H9 (cell line): ENCODE measurements at regions not wholly inside any gene's neighbourhood (a gene's known extent, or its start where the extent isn't known, plus 50 kb on each side); places are given as distances from the start of the nearest gene placed in this dataset.

Source experiments
- DNase-seq: peaks from one replicate; pipeline ENCODE4 v3.0.0-alpha.2; 2017
- H2AFZ ChIP-seq: one replicate; pipeline ENCODE4 v1.6.1; 2013; ENCODE audit warnings: mild to moderate bottlenecking, low read length, control low read depth, moderate library complexity
- H2AK5ac ChIP-seq: 2 replicates; pipeline ENCODE4 v1.6.1; 2013; ENCODE audit warnings: low read length, control low read depth, mixed read lengths; ENCODE audit not compliant: insufficient read length
- H2BK120ac ChIP-seq: one replicate; pipeline ENCODE4 v1.6.1; 2013; ENCODE audit warnings: low read depth, mild to moderate bottlenecking, low read length, control low read depth, inconsistent platforms; ENCODE audit not compliant: poor library complexity, severe bottlenecking
- H2BK12ac ChIP-seq: 2 replicates; pipeline ENCODE4 v1.6.1; 2013; ENCODE audit warnings: low read length, control low read depth, mixed read lengths, low read depth; ENCODE audit not compliant: insufficient read length
- H2BK15ac ChIP-seq: 2 replicates; pipeline ENCODE4 v1.6.1; 2013; ENCODE audit warnings: low read depth, low read length, control low read depth
- H2BK20ac ChIP-seq: one replicate; pipeline ENCODE4 v1.6.1; 2013; ENCODE audit warnings: low read depth, mild to moderate bottlenecking, low read length, control low read depth, inconsistent platforms; ENCODE audit not compliant: poor library complexity, severe bottlenecking
- H2BK5ac ChIP-seq: 2 replicates; pipeline ENCODE4 v1.6.1; 2013; ENCODE audit warnings: low read length, control low read depth, mixed read lengths; ENCODE audit not compliant: insufficient read length
- H3K14ac ChIP-seq: 2 replicates; pipeline ENCODE4 v1.6.1; 2013; ENCODE audit warnings: low read length, control low read depth; ENCODE audit not compliant: insufficient read depth
- H3K18ac ChIP-seq: 2 replicates; pipeline ENCODE4 v1.6.1; 2013; ENCODE audit warnings: low read depth, mild to moderate bottlenecking, mixed read lengths, low read length, control low read depth; ENCODE audit not compliant: insufficient read length
- H3K23ac ChIP-seq: 2 replicates; pipeline ENCODE4 v1.6.1; 2013; ENCODE audit warnings: low read length, control low read depth, mixed read lengths, low read depth; ENCODE audit not compliant: insufficient read length
- H3K23me2 ChIP-seq: 2 replicates; pipeline ENCODE4 v1.6.1; 2013; ENCODE audit warnings: low read depth, mild to moderate bottlenecking, mixed read lengths, low read length, control low read depth; ENCODE audit not compliant: insufficient read length, poor library complexity, severe bottlenecking
- H3K27ac ChIP-seq: 2 replicates; pipeline ENCODE4 v1.5.1; 2013; ENCODE audit warnings: low read length, control low read depth, mixed read lengths, low read depth; ENCODE audit not compliant: insufficient read length
- H3K27me3 ChIP-seq: 2 replicates; pipeline ENCODE4 v1.6.1; 2013; ENCODE audit warnings: low read length, control low read depth, inconsistent platforms; ENCODE audit not compliant: insufficient read depth
- H3K4ac ChIP-seq: 2 replicates; pipeline ENCODE4 v1.6.1; 2013; ENCODE audit warnings: low read depth, mild to moderate bottlenecking, control low read depth, inconsistent platforms, low read length, moderate library complexity
- H3K4me1 ChIP-seq: 2 replicates; pipeline ENCODE4 v1.6.1; 2013; ENCODE audit warnings: low read length, control low read depth, inconsistent platforms; ENCODE audit not compliant: insufficient read depth
- H3K4me2 ChIP-seq: 2 replicates; pipeline ENCODE4 v1.6.1; 2013; ENCODE audit warnings: low read length, control low read depth, mixed read lengths; ENCODE audit not compliant: insufficient read length, insufficient read depth
- H3K56ac ChIP-seq: 2 replicates; pipeline ENCODE4 v1.6.1; 2013; ENCODE audit warnings: low read depth, mild to moderate bottlenecking, mixed read lengths, low read length, control low read depth; ENCODE audit not compliant: insufficient read length
- H3K79me1 ChIP-seq: 2 replicates; pipeline ENCODE4 v1.6.1; 2013; ENCODE audit warnings: low read depth, mild to moderate bottlenecking, moderate library complexity, low read length, control low read depth, inconsistent platforms; ENCODE audit not compliant: insufficient read depth, poor library complexity, severe bottlenecking
- H3K79me2 ChIP-seq: 2 replicates; pipeline ENCODE4 v1.6.1; 2013; ENCODE audit warnings: low read length, control low read depth, inconsistent platforms; ENCODE audit not compliant: insufficient read depth
- H3K9ac ChIP-seq: 2 replicates; pipeline ENCODE4 v1.6.1; 2013; ENCODE audit warnings: low read length, control low read depth, mixed read lengths; ENCODE audit not compliant: insufficient read length; ENCODE audit errors: extremely low read depth
- H3K9me3 ChIP-seq: one replicate; pipeline ENCODE4 v1.6.1; 2013; ENCODE audit warnings: low read depth, low read length, inconsistent platforms; ENCODE audit not compliant: control insufficient read depth
- H3T11ph ChIP-seq: one replicate; pipeline ENCODE4 v1.6.1; 2013; ENCODE audit warnings: mild to moderate bottlenecking, low read length, control low read depth, inconsistent platforms
- H4K20me1 ChIP-seq: one replicate; pipeline ENCODE4 v1.6.1; 2013; ENCODE audit not compliant: control insufficient read depth, insufficient read length, insufficient read depth
- H4K5ac ChIP-seq: 2 replicates; pipeline ENCODE4 v1.6.1; 2013; ENCODE audit warnings: low read depth, mild to moderate bottlenecking, mixed read lengths, low read length, control low read depth; ENCODE audit not compliant: insufficient read length
- H4K8ac ChIP-seq: replicated peaks from 2 replicates; pipeline ENCODE4 v1.6.1; 2013; ENCODE audit warnings: low read length, control low read depth, mixed read lengths, low read depth; ENCODE audit not compliant: insufficient read length
- H4K91ac ChIP-seq: 2 replicates; pipeline ENCODE4 v1.6.1; 2013; ENCODE audit warnings: low read depth, mild to moderate bottlenecking, moderate library complexity, mixed read lengths, low read length, control low read depth; ENCODE audit not compliant: insufficient read length
- H3K27ac Mint-ChIP-seq, 3 experiments: 2 replicates in 2 of 3; 3 replicates in 1 of 3; pipeline ENCODE4 v1.8.0; 2020 to 2021; ENCODE audit warnings: mixed read lengths in 3 of 3, mild to moderate bottlenecking in 1 of 3, moderate library complexity in 1 of 3
- H3K27me3 Mint-ChIP-seq: 2 replicates; pipeline ENCODE4 v1.8.0; 2021; ENCODE audit warnings: low read depth, mild to moderate bottlenecking, moderate library complexity, mixed read lengths
- H3K36me3 Mint-ChIP-seq, 3 experiments: 2 replicates in 2 of 3; 3 replicates in 1 of 3; pipeline ENCODE4 v1.8.0; 2020 to 2021; ENCODE audit warnings: low read depth in 3 of 3, mixed read lengths in 3 of 3; ENCODE audit not compliant: insufficient read depth in 1 of 3
- H3K4me1 Mint-ChIP-seq, 2 experiments: 2 replicates each; pipeline ENCODE4 v1.8.0; 2020; ENCODE audit warnings: mixed read lengths in 2 of 2
- H3K4me3 Mint-ChIP-seq, 2 experiments: 2 replicates in 1 of 2; 3 replicates in 1 of 2; pipeline ENCODE4 v1.8.0; 2020 to 2021; ENCODE audit warnings: mild to moderate bottlenecking in 2 of 2, mixed read lengths in 2 of 2, moderate library complexity in 1 of 2
- H3K9me3 Mint-ChIP-seq, 2 experiments: 2 replicates in 1 of 2; 3 replicates in 1 of 2; pipeline ENCODE4 v1.8.0; 2020; ENCODE audit warnings: mild to moderate bottlenecking in 2 of 2, mixed read lengths in 2 of 2, moderate library complexity in 1 of 2
- CTCF ChIP-seq: fragments of 200-600 bp; sonication (generic); conservative IDR thresholded peaks from 3 replicates; pipeline ENCODE4 v1.8.0; 2021; ENCODE audit warnings: antibody characterized with exemption, mild to moderate bottlenecking
- whole genome bisulfite sequencing: extraction: QIAGEN DNeasy Blood & Tissue Kit; methylation state at CpG from one replicate; pipeline ENCODE4 v1.1.7; 2013; ENCODE audit warnings: missing lambda C conversion rate, low lambda C conversion rate, mixed read lengths; ENCODE audit not compliant: insufficient read length; ENCODE audit errors: extremely low coverage; 5-methylcytosine and 5-hydroxymethylcytosine counted together

GRCh38 chr5:164289526-164289925 is 784.1 kb downstream of the MAT2B start:
- H3K27me3 Mint-ChIP-seq, result no peaks in the 10 kb centered on the region
- no peak overlapping the region for H2BK12ac ChIP-seq
- no peaks in the 10 kb centered on the region for H3K4me1 Mint-ChIP-seq
- H3T11ph ChIP-seq, result no peak overlapping the region
- no CpG with 5 or more reads among the region's 1 CpG for WGBS
- H2AK5ac ChIP-seq, result no peak overlapping the region
- H3K4me2 ChIP-seq, result no peak overlapping the region
- no peak overlapping the region for H2BK5ac ChIP-seq
- no peaks in the 10 kb centered on the region for H3K79me1 ChIP-seq
- H3K9me3 ChIP-seq, result no peaks in the 10 kb centered on the region
- no peak overlapping the region for H3K56ac ChIP-seq
- H3K27me3 ChIP-seq, result no peaks in the 10 kb centered on the region
- H2BK20ac ChIP-seq, result no peak overlapping the region
- no peaks in the 10 kb centered on the region for H3K79me2 ChIP-seq
- H3K27ac ChIP-seq, result no peak overlapping the region
- H3K4me3 Mint-ChIP-seq, result no peak overlapping the region
- H4K91ac ChIP-seq, result no peak overlapping the region
- no peak overlapping the region for H3K14ac ChIP-seq
- H3K4me1 ChIP-seq, result no peaks in the 10 kb centered on the region
- no peak for DNase-seq
- no peak overlapping the region for H3K9ac ChIP-seq
- H3K36me3 Mint-ChIP-seq, result peaks cover 0 to 4% (median 0%) of the 10 kb centered on the region in 3 experiments; a peak in 1 of 7 replicates
- no peak for TF ChIP-seq CTCF
- H3K18ac ChIP-seq, result no peak overlapping the region
- H3K9me3 Mint-ChIP-seq, result peaks cover 0 to 4% of the 10 kb centered on the region in 2 experiments; a peak in 3 of 5 replicates
- H3K23me2 ChIP-seq, result no peaks in the 10 kb centered on the region
- no peak overlapping the region for H4K8ac ChIP-seq
- H2BK15ac ChIP-seq, result no peak overlapping the region
- H2BK120ac ChIP-seq, result no peak overlapping the region
- no peak overlapping the region for H3K27ac Mint-ChIP-seq
- H4K20me1 ChIP-seq, result no peaks in the 10 kb centered on the region
- H4K5ac ChIP-seq, result no peak overlapping the region
- no peak overlapping the region for H2AFZ ChIP-seq
- no peak overlapping the region for H3K4ac ChIP-seq
- no peak overlapping the region for H3K23ac ChIP-seq
